ENCODE measurements at regions not wholly inside any gene's neighbourhood (a gene's known extent, or its start where the extent isn't known, plus 50 kb on each side); places are given as distances from the start of the nearest gene placed in this dataset.
"Not testable (repeated sequence)": the region's sequence is repeated elsewhere in the genome, so short reads cannot be mapped to it uniquely, and the experiment has no call there.

GRCh38 chr9:15113288-15113687, 193.7 kb downstream of the TTC39B start:
- no peak for DNase-seq (ENCODE audit: low read depth in 2 of 3, low spot score in 1 of 3)

- no peak for DNase-seq (ENCODE audit: low read depth in 2 of 3, low spot score in 1 of 3)
Observed at GRCh38 chr9:15111071-15111470, 195.9 kb downstream of the TTC39B start.

DNA sequence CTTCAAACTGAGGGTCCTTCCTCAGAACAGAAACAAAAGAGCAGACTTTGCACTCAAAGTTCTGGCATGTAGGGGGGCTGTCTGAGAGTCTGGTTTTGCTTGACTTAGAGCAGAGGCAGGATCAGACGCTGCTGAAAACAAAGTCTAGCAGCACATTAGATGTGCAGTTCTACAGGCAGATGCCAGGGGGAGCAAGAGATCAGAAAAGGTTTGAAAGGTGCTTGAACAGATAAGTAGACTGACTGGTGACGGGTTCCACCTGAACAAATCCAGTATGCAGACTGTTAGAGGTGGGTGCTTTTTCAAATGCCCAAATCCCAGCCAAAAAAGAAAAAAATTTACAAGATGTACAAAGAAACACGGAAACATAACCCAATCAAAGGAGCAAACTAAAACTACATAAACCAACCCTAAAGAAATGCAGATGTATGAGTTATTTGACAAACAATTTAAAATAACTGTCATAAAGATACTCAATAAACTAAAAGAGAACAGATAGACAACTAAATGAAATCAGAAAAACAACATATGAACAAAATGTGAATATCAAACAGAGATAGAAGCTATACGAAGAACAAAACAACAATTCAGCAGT, 194.7 kb upstream of the FREM1 start:
- peak; percentile 0 to 46 (median 8) for DNase-seq (ENCODE audit: low read depth in 2 of 3, low spot score in 1 of 3)

GRCh38 chr9:15103290-15103689, 193.1 kb upstream of the FREM1 start:
- DNase-seq (ENCODE audit: low read depth in 2 of 3, low spot score in 1 of 3): no peak

- DNase-seq (ENCODE audit: low read depth in 2 of 3, low spot score in 1 of 3): no peak
Observed at GRCh38 chr9:15101095-15101494, 190.9 kb upstream of the FREM1 start.

DNA sequence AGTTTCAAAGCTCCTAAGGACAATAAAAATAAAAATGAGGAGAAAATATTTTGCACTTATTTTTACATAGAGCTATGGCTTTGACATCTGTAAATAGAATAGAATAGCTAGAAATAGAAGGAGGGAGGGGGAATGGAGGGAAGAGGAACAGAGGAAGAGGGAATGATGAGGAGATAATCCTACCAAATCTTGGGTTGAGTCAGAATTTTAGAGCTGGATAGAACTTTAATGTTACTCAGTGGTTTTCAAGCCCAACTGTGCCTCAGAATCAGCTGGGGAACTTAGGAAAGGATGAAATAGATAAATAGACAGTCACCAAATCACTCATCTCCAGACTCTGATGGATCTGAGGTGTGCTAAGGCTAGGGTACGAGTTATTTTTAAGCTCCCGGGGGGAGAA, 190.3 kb upstream of the FREM1 start:
- DNase-seq (ENCODE audit: low read depth in 2 of 3, low spot score in 1 of 3): no peak

DNA sequence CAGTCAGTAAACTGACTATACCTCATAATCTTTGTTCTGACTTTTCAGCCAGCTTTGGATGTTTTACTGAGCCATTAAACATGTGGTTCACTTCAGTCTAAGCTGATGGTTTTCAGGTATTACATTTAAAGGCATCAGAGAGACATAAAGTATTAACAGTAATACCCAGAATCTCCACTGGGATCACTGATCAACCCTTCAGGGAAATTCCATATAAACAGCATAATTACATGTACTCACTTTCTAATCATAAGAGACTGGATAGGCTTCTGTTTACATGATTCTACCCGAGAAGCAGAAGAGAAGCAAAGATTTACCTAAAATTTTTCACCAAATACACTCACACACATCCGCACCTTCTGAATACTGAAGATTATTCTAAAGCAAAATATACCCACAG, 186.7 kb upstream of the FREM1 start:
- DNase-seq (ENCODE audit: low read depth in 2 of 3, low spot score in 1 of 3): no peak

GRCh38 chr9:15086778-15087324, 176.6 kb upstream of the FREM1 start:
- no peak for DNase-seq (ENCODE audit: low read depth in 2 of 3, low spot score in 1 of 3)

GRCh38 chr9:15086156-15086763, 176.0 kb upstream of the FREM1 start:
- no peak for DNase-seq (ENCODE audit: low read depth in 2 of 3, low spot score in 1 of 3)

GRCh38 chr9:15081021-15081753, 171.0 kb upstream of the FREM1 start:
- no peak for DNase-seq (ENCODE audit: low read depth in 2 of 3, low spot score in 1 of 3)

- no peak for DNase-seq (ENCODE audit: low read depth in 2 of 3, low spot score in 1 of 3)
Observed at GRCh38 chr9:15080401-15080800, 170.2 kb upstream of the FREM1 start.

DNA sequence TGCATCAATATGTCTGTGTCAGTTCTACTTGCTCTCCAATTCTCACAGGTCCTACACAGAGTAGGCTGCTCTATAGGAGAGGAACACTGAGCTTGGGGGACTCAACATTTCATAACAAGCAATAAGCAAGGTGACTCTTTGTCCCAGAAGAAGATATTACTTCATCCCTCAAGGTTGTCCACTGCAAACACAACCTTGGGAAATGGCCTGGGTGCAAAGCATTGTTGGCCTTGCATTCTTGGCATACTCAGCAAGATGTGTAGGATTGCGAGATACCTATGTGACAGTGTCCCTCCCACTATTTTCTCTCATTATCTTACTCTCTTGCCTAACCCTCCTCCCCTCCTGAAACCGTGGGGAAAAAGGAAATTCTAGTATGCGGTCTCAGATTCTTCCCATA, 169.8 kb upstream of the FREM1 start:
- no peak for DNase-seq (ENCODE audit: low read depth in 2 of 3, low spot score in 1 of 3)

DNA sequence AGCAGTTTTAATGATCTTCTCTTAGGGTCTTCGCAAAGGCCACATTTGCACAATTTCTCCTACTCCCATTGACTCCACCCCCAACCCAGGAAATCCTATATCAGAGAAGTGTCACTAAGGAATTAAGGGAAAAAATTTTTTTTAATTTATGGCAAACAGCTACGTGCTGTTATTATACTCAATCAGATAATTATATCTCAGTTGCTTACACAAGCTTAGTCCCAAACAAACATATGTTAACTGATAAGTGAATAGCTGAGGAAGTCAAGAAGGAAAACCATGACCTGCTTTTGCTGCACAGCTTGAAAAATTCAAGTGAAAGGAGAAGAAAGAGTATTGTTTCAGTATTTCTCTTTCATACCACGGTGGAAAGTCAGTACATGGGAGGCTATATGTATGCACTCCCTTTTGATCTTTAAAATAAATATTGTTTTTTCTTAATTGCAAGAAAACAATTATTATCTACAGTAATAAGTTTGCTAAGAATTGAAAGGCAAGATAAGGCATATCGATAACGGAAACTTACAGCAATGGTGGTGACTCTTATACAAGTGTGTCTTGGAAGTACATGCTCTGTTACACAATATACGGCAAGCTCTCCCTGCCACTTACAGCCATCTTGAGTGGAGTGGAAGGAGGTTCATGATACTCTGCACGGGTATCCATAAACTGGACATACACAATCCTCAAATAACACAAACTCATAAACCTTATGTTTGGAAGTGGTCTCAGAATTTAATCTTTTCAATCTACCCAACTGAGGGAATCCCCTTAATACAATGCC, 167.9 kb upstream of the FREM1 start:
- DNase-seq (ENCODE audit: low read depth in 2 of 3, low spot score in 1 of 3): no peak

- no peak for DNase-seq (ENCODE audit: low read depth in 2 of 3, low spot score in 1 of 3)
Observed at GRCh38 chr9:15073620-15074019, 163.4 kb upstream of the FREM1 start.

DNA sequence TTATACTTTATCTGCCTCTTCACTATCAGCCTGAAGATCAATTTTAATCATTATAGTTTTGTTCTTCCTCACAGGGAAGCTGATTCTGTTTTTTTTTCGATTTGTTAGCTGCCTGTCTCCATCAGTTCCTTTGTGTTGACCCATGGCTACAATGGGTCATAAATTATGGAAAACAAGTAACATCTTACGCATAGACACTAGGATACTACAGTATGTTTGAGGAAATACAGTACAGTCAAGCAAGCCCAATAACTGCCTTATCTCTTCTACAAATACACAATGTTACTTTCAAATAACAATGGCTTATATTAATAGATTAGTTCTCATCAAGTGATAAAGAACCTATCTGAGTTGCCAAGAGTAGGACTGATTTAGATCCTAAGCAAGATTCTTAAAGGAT, 160.5 kb upstream of the FREM1 start:
- no peak for DNase-seq (ENCODE audit: low read depth in 2 of 3, low spot score in 1 of 3)

GRCh38 chr9:15069106-15069505, 158.9 kb upstream of the FREM1 start:
- no peak for DNase-seq (ENCODE audit: low read depth in 2 of 3, low spot score in 1 of 3)

- DNase-seq (ENCODE audit: low read depth in 2 of 3, low spot score in 1 of 3): no peak
Observed at GRCh38 chr9:15068261-15068660, 158.0 kb upstream of the FREM1 start.

- DNase-seq (ENCODE audit: low read depth in 2 of 3, low spot score in 1 of 3): no peak
Observed at GRCh38 chr9:15059003-15059402, 148.8 kb upstream of the FREM1 start.

DNA sequence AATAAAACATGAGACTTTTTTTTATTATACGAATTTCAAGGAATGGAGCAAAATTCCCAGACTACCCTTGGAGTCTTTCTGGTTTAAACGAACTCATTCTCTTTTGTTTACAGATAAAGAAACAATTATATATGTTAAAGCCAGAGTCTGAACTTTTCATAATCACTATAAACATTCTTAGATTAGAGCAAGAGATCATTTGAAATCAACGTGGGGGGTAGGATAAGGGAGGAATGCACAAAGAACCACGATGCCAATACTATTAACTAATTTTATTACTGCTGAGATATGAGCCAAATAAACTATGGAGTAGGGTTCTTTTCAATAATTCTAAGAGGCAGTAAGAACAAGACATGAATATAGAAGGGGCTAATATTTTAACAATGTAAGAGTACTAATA, 148.0 kb upstream of the FREM1 start:
- no peak for DNase-seq (ENCODE audit: low read depth in 2 of 3, low spot score in 1 of 3)

DNA sequence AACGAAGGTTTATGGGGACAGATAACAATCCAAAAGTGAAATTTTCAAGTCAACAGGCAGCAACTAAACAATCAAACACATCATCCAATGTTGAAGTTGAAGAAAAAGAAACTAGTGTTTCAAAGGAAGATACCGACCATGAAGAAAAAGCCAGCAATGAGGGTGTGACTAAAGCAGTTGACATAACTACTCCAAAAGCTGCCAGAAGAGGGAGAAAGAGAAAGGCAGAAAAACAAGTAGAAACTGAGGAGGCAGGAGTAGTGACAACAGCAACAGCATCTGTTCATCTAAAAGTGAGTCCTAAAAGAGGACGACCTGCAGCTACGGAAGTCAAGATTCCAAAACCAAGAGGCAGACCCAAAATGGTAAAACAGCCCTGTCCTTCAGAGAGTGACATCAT, 145.1 kb upstream of the FREM1 start:
- not testable (repeated sequence) for DNase-seq (ENCODE audit: low read depth in 2 of 3, low spot score in 1 of 3)

DNA sequence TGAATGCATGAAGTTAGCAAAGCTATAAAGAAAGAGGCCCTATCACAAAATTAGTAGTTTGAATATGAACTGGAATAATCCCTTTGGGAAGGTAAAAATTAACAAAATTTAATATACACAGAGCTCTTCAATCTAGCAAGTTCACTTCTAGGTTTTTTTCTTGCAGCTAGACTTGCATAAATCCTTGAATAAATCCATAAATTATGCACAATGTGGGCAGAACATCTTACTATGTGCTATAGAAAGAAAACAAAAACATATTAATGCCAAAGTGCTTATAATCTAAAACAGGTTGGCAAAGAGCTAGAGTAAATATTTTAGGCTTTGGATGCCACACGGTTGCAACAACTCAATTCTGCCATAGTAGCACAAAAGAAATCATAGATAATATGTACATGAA, 138.5 kb upstream of the FREM1 start:
- no peak for DNase-seq (ENCODE audit: low read depth in 2 of 3, low spot score in 1 of 3)

Measured in stimulated activated CD4-positive, alpha-beta T cell treated with anti-CD3 and anti-CD28 coated beads, Interleukin-12 subunit alpha, Interleukin-12 subunit beta, amount 100 ng/mL, for 48 hours (primary cell).